SK-N-SH treated with all-trans-retinoic acid at 6 μM for 48 hours (cell line): ENCODE measurements at regions not wholly inside any gene's neighbourhood (a gene's known extent, or its start where the extent isn't known, plus 50 kb on each side); places are given as distances from the start of the nearest gene placed in this dataset.

Source experiments
- ARNTL ChIP-seq: fragments of 450-650 bp; formaldehyde crosslinking; IDR thresholded peaks from 2 replicates; pipeline ENCODE4 v1.5.0; 2020; ENCODE audit warnings: low read depth, mild to moderate bottlenecking, moderate library complexity, borderline replicate concordance
- TOX ChIP-seq: fragments of 250-450 bp; sonication (Bioruptor Pico); IDR thresholded peaks from 2 replicates; pipeline ENCODE4 v1.8.0; 2021; ENCODE audit warnings: mild to moderate bottlenecking, moderate library complexity, borderline replicate concordance
- ZFP3 ChIP-seq: fragments of 250-450 bp; sonication (Bioruptor Pico); IDR thresholded peaks from 2 replicates; pipeline ENCODE4 v1.5.0; 2020; ENCODE audit warnings: mild to moderate bottlenecking, moderate library complexity
- ZFP30 ChIP-seq: fragments of 450-650 bp; formaldehyde crosslinking; IDR thresholded peaks from 2 replicates; pipeline ENCODE4 v1.5.0; 2022; ENCODE audit warnings: mild to moderate bottlenecking, moderate library complexity

- TF ChIP-seq ZFP3 (CRISPR knock-in tag) (no peak), ZFP30 (CRISPR knock-in tag) (no peak), ARNTL (CRISPR knock-in tag) (no peak), TOX (CRISPR knock-in tag) (no peak)
These were observed 1857.4 kb downstream of the NCAM2 start for GRCh38 chr21:22855581-22855980.
